Liver (tissue), 3 donors: ENCODE measurements at regions not wholly inside any gene's neighbourhood (a gene's known extent, or its start where the extent isn't known, plus 50 kb on each side); places are given as distances from the start of the nearest gene placed in this dataset.

Experiments used
- ATF3 ChIP-seq: IDR thresholded peaks from 2 replicates; pipeline ENCODE4 v1.6.1; 2016; ENCODE audit warnings: antibody characterized with exemption
- CTCF ChIP-seq: fragments of 150-350 bp; IDR thresholded peaks from 2 replicates; pipeline ENCODE4 v1.5.1; 2017; ENCODE audit warnings: improper control_type of control experiment, low read depth, low read length; ENCODE audit not compliant: missing input control
- GABPA ChIP-seq, 2 donors: IDR thresholded peaks in 1 of 2; conservative IDR thresholded peaks in 1 of 2; 2 replicates each; pipeline ENCODE4 v1.6.1; 2016; ENCODE audit warnings: antibody characterized with exemption in 2 of 2, mild to moderate bottlenecking in 1 of 2, moderate library complexity in 1 of 2
- JUND ChIP-seq, 2 donors: IDR thresholded peaks; 2 replicates each; pipeline ENCODE4 v1.6.1; 2016; ENCODE audit warnings: antibody characterized with exemption in 2 of 2
- MAX ChIP-seq: IDR thresholded peaks from 2 replicates; pipeline ENCODE4 v1.6.1; 2016; ENCODE audit warnings: antibody characterized with exemption
- RAD21 ChIP-seq, 2 donors: IDR thresholded peaks; 2 replicates each; pipeline ENCODE4 v1.6.1; 2016; ENCODE audit warnings: antibody characterized with exemption in 2 of 2, mild to moderate bottlenecking in 2 of 2
- REST ChIP-seq: IDR thresholded peaks from 2 replicates; pipeline ENCODE4 v1.6.1; 2016; ENCODE audit warnings: antibody characterized with exemption, mild to moderate bottlenecking
- TAF1 ChIP-seq: conservative IDR thresholded peaks from 2 replicates; pipeline ENCODE4 v1.6.1; 2016; ENCODE audit warnings: antibody characterized with exemption, mild to moderate bottlenecking
- YY1 ChIP-seq: IDR thresholded peaks from 2 replicates; pipeline ENCODE4 v1.6.1; 2016; ENCODE audit warnings: antibody characterized with exemption, mild to moderate bottlenecking
- ZBTB33 ChIP-seq: IDR thresholded peaks from 2 replicates; pipeline ENCODE4 v1.6.1; 2016; ENCODE audit warnings: antibody characterized with exemption
- donor health status: healthy.
- donor health status: healthy.

GRCh38 chr6:139553916-139554315 is 179.5 kb upstream of the CITED2 start:
- no peak for TF ChIP-seq GABPA (IDR thresholded peaks at IDR 0.05 in 1 of 2, conservative IDR thresholded peaks at IDR 0.05 in 1 of 2)
- no peak for TF ChIP-seq CTCF
- no peak for TF ChIP-seq REST
- TF ChIP-seq MAX = no peak
- no peak for TF ChIP-seq JUND (IDR thresholded peaks at IDR 0.05)
- no peak for TF ChIP-seq RAD21 (IDR thresholded peaks at IDR 0.05)
- TF ChIP-seq YY1 = no peak
- no peak for TF ChIP-seq TAF1
- TF ChIP-seq ZBTB33 = no peak
- no peak for TF ChIP-seq ATF3
